MG63 (cell line): ENCODE measurements at regions not wholly inside any gene's neighbourhood (a gene's known extent, or its start where the extent isn't known, plus 50 kb on each side); places are given as distances from the start of the nearest gene placed in this dataset.
"Not testable (repeated sequence)": the region's sequence is repeated elsewhere in the genome, so short reads cannot be mapped to it uniquely, and the experiment has no call there.

Source experiments
- DNase-seq: peaks from one replicate; pipeline ENCODE4 v3.0.0-alpha.2; 2020
- H3K27me3 ChIP-seq: fragments of 250-450 bp; sonication (Bioruptor Pico); 2 replicates; pipeline ENCODE4 v1.5.1; 2020; ENCODE audit warnings: mild to moderate bottlenecking, moderate library complexity
- H3K36me3 ChIP-seq: fragments of 250-450 bp; sonication (Bioruptor Pico); 2 replicates; pipeline ENCODE4 v1.5.1; 2020; ENCODE audit warnings: mild to moderate bottlenecking, moderate library complexity
- H3K4me3 ChIP-seq: fragments of 250-450 bp; sonication (Bioruptor Pico); 2 replicates; pipeline ENCODE4 v1.5.1; 2020; ENCODE audit warnings: mild to moderate bottlenecking, moderate library complexity
- H3K9me3 ChIP-seq: fragments of 250-450 bp; sonication (Bioruptor Pico); 2 replicates; pipeline ENCODE4 v1.5.1; 2020; ENCODE audit warnings: mild to moderate bottlenecking, moderate library complexity

DNA sequence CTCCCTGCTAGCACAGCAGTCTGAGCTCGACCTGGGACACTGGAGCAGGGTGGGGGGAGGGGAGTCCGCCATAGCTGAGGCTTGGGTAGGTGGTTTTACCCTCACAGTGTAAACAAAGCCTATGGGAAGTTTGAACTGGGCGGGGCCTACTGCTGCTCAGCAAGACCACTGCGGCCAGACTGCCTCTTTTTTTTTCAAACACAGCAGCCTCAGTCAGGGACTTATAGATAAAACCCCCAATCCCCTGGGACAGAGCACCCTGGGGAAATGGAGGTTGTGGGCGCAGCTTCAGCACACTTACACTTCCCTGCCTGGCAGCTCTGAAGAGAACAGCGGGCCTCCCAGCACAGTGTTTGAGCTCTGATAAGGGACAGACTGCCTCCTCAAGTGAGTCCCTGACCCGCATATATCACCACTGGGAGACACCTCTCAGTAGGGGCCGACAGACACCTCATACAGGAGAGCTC is 151.1 kb upstream of the APC start:
- DNase-seq: no peak
- peaks cover 4% of the 10 kb centered on the region; the same call in 1 of the 2 replicates for H3K27me3 ChIP-seq
- no peaks in the 10 kb centered on the region; the same call in 1 of the 2 replicates for H3K9me3 ChIP-seq

DNA sequence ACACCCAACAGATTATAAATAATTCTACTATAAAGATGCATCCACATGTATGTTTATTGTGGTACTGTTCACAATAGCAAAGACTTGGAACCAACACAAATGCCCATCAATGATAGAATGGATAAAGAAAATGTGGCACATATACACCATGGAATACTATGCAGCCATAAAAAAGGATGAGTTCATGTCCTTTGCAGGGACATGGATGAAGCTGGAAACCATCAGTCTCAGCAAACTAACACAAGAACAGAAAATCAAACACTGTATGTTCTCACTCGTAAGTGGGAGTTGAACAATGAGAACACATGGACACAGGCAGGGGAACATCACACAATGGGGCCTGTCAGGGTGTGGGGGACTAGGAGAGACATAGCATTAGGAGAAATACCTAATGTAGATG is 146.8 kb upstream of the APC start:
- H3K36me3 ChIP-seq, H3K4me3 ChIP-seq, H3K9me3 ChIP-seq, DNase-seq: not testable (repeated sequence)
- peaks cover 19% of the 10 kb centered on the region for H3K27me3 ChIP-seq

More for the DNA sequence above, 151.1 kb upstream of the APC start:
- H3K36me3 ChIP-seq: no peaks in the 10 kb centered on the region
- H3K4me3 ChIP-seq: no peak overlapping the region

DNA sequence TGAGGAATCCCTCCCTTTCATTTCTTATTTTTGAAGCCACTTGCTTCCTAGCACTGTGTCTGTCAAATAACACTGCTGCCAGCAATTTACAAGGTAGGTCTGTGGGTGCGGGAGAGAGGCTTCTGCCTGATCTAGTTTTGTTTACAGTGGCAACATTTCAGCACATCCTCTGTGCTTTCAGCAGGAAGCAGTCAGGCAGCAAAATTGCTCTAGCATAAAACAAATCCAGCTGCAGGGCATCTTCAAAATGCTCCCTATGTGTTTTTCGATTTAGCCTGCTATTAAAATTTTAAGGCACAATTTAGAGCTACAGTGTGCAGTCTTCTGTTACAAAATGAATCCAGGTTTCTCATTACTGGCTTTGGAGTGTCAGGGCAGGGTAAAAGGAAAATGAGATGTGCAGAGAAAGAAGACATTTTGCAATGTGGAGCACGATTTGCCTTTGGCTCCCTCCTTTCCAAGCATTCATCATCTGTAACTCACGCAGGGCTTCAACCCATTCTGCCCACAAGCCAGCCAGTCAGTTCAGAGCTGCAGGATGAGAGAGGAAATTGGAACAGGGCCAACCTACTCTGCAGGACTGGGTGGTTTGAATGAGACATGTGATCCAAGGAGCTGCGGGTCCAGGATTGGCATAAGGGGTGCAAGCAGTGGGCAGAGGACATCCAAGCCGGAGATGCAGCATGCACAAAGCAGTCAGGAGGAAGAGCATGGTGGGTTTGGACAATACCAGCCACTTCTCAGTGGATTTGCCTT is 143.4 kb upstream of the APC start:
- H3K27me3 ChIP-seq: peaks cover 41% of the 10 kb centered on the region

DNA sequence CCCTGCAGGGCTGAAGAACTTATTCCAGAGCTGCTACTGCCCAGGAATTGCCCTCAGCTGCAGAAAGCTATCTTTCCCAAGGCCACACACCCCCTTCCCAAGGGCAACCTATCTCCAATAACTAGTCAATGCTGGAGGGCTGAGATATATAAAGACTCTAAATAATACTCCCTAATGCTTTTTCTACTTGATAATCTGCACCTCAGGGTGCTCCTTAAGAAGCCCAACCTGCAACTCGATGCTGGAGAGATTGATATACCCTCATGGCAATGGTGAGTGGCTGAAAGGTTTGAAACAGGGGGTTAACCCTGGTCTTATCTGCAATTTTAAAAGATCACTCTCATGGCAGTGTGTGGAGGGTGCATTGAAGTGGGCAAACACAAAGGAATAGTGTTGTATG is 142.7 kb upstream of the APC start:
- peaks cover 41% of the 10 kb centered on the region for H3K27me3 ChIP-seq
- no peak for DNase-seq

More for the DNA sequence above, 143.4 kb upstream of the APC start:
- no peaks in the 10 kb centered on the region for H3K36me3 ChIP-seq
- H3K9me3 ChIP-seq: no peaks in the 10 kb centered on the region
- no peak overlapping the region for H3K4me3 ChIP-seq
- peak; percentile 49 for DNase-seq

DNA sequence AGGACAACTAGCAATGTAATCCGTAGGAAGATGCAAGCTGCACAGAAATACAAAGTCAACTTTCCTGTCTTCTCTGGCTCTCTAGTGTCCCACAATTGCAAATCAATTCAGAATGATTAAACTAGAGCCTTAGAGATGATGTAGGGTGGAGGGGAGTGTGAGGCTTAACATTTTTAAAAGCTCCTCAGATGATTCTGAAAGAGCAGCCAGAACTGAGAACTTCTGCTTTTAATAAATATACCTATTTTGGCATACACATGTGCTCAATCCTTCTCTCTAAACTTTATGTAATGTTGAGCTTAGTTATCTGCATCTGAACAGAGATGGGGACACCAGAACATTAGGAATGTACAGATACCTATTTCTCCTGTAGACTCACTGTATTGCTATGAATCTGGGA is 139.9 kb upstream of the APC start:
- Histone ChIP-seq H3K9me3 (no peaks in the 10 kb centered on the region), H3K36me3 (no peaks in the 10 kb centered on the region), H3K4me3 (no peak overlapping the region), H3K27me3 (peaks cover 45% of the 10 kb centered on the region)
- DNase-seq: no peak

More for the DNA sequence above, 142.7 kb upstream of the APC start:
- H3K36me3 ChIP-seq: no peaks in the 10 kb centered on the region
- H3K9me3 ChIP-seq: no peaks in the 10 kb centered on the region
- no peak overlapping the region for H3K4me3 ChIP-seq

DNA sequence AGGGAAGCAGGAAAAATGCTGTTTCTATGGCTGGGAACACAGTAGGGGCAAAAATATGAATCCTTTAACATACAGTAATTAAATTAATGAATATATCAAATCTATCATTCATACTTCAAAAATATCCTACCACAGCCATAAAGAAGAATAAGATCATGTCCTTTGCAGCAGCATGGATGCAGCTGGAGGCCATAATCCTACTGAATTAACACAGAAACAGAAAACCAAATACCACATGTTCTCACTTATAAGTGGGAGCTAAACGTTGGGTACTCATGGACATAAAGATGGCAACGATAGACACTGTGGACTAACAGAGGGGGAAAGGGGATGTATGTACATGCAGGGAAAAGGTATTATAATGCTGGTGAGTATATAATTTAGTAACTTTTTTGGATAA is 137.2 kb upstream of the APC start:
- H3K27me3 ChIP-seq: peaks cover 36% of the 10 kb centered on the region
- not testable (repeated sequence) for DNase-seq

DNA sequence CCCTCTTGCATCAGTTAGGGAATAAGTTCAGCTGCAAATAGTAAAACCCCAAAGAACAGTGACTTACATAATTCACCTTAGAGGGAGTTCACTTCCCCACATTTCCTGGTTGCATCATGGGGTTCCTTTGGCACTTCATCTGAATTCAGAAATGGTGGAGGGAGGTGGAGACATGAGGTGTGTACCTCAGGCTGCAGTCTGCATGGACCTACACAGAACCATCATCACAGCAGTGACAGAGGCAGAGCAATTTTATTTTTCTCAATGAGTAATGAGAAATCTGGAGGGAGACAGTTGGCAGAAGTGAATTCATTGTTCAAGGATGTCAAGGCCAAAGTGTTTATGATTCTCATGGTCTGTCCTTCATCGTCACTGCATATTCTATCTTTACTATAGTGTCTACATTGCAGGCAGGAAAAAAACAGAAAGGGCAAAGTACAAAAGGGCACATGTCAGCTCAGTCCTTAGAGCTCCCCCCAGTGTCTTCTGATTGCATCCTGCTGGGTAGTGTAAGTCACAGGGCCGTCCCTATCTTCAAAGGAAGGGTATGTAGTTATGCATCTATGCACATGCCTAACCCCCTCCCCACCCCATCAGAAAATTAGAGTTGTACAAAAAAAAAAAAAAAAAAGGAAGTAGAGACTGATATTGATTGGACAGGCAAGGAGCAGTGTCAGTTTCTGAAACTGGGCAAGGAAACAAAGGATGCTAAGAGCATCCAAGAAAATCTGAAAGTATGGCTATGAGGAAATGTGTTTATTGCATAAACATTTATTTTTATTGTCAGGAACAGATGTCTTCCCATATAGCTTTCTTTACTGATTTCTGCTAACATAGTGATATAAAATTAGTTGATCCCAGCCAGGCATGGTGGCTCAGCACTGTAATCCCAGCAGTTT is 132.7 kb upstream of the APC start:
- H3K27me3 ChIP-seq: peaks cover 18% of the 10 kb centered on the region
- no peak for DNase-seq
- H3K36me3 ChIP-seq: no peaks in the 10 kb centered on the region
- no peaks in the 10 kb centered on the region for H3K9me3 ChIP-seq
- no peak overlapping the region for H3K4me3 ChIP-seq

More for the DNA sequence above, 137.2 kb upstream of the APC start:
- H3K4me3 ChIP-seq, H3K36me3 ChIP-seq, H3K9me3 ChIP-seq: not testable (repeated sequence)

DNA sequence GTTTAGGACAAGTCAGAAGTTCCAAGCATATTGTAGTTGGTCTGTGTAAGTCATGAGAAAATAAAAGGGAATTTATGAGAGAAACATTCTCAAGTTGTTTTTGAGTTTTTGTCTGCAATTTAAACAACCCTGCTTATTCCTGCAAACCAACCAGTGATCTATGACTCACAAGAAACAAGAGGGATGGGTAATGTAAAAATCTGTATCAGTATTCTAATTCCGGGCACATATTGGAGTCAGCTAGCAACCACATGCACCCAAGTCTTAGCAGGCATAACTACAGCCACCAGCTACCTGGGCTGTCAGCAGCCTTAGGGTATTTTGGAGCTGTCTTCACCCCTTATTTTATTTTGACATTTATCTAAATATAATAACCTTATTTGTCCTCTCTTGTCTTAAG is 128.7 kb upstream of the APC start:
- Histone ChIP-seq H3K36me3 (no peaks in the 10 kb centered on the region), H3K4me3 (no peak overlapping the region), H3K9me3 (no peaks in the 10 kb centered on the region), H3K27me3 (peaks cover 30% of the 10 kb centered on the region)
- no peak for DNase-seq

DNA sequence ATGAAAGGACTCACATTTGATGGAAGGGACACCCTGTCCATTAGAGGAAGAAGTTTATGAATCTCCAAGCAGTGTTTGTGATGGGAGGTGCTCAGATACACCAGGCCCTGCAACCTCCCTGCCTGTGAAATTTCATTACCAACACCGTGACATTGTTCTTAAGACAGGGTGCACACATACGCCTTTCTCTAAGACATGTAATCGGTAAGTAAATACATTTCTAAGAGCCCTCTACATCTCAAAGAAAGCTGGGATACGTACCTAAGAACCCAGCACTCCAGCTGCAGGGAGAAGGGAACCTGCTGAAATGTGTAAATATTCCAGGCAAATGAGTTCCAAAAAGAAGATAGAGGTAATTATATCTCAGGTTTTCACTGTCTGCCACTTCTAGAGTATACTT is 125.0 kb upstream of the APC start:
- no peaks in the 10 kb centered on the region for H3K9me3 ChIP-seq
- no peak overlapping the region for H3K4me3 ChIP-seq
- no peaks in the 10 kb centered on the region for H3K36me3 ChIP-seq
- DNase-seq: no peak
- H3K27me3 ChIP-seq: peaks cover 24% of the 10 kb centered on the region

DNA sequence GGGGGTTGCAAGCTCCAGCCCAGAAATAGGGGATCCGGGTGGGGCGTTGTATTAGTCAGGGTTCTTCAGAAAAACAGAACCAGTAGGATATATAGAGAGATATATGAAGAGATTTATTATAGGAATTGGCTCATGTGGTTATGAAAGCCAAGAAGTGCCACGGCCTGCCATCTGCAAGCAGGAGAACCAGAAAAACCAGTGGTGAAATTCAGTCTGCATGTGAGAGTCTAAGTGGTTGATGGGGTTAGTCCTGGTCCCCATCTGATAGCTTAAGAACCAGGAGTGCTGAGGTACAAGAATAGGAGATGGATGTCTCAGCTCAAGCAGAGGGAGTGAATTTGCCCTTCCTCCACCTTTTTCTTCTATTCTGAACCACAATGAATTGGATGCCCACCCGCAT is 123.4 kb upstream of the APC start:
- DNase-seq: no peak
- no peaks in the 10 kb centered on the region for H3K9me3 ChIP-seq
- no peaks in the 10 kb centered on the region for H3K36me3 ChIP-seq
- no peak overlapping the region for H3K4me3 ChIP-seq
- peaks cover 19% of the 10 kb centered on the region for H3K27me3 ChIP-seq

DNA sequence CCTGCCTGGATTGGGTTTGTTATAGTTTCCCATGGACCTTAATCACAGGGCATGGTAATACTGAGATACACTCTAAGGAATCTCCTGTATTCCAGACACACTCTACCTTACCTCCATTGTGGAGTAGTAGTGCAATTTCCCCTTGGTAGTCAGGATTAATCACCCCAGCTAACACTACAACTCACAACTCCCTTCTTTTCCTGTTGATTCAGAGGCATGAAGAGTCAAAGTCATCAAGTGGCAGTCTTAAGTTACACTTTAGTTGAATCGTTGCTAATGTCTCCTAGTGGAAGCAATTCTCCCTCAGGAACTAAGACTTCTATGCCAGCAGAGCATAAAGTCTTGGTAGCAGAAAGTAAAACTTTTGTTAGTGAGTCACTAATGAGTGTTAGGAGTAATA is 122.7 kb upstream of the APC start:
- H3K9me3 ChIP-seq: no peaks in the 10 kb centered on the region
- no peak for DNase-seq
- H3K27me3 ChIP-seq: peaks cover 19% of the 10 kb centered on the region
- H3K36me3 ChIP-seq: no peaks in the 10 kb centered on the region
- H3K4me3 ChIP-seq: no peak overlapping the region

DNA sequence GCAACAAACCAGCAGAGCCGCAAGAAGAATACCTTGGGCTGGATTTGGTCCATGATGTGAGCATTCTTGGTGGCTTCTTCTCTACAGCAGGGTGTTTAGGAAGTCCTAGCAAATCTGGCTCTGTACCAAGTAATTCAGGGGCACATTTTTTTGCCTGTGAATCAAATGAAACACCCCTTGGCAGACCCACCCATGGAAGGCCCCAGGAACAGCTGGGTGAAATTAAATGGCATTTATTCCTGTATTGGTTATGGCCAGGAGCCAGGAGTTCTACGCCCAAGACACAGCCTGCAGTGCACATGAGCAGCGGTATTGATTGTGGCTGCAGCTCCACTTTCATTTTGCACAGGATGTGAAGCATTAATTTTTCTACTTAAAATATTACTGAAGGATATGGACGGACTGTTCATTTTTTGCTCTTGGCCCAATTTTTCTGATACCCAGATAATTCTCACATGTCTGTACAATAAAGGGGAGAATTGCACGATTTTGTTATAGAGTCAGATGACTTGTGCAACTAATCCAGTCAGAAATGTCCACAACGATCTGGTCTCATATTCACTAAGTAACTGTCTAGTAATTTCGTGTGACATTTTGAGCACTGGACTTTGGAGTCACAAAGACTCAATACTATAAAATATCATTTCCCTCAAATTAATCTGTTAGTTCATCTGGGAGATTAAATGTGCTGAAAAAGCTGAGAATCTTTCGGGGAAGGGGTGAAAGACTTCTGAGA is 120.7 kb upstream of the APC start:
- peaks cover 7% of the 10 kb centered on the region; the same call in 1 of the 2 replicates for H3K27me3 ChIP-seq
- H3K36me3 ChIP-seq: no peaks in the 10 kb centered on the region
- no peak for DNase-seq
- H3K4me3 ChIP-seq: no peak overlapping the region
- no peaks in the 10 kb centered on the region for H3K9me3 ChIP-seq

DNA sequence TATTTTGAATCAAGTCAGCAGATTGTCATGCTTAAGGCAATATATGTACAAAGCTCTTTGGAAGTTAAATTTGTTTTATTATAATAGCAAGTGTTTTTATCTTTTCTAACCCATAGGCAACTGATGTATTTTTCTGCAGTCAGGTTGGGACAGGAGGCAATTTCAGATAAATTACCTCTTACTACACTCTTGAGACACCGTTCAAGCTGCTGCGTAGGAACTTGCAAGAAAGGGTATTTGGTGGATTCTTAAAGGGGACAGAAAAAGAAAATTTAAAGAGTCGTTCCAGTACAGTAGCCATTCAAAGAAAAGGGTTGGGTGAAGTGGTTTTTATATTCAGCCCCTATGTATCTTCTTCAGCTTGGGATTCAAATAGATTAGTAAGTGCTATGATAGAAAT is 112.4 kb upstream of the APC start:
- peaks cover 43% of the 10 kb centered on the region for H3K27me3 ChIP-seq
- H3K9me3 ChIP-seq: no peaks in the 10 kb centered on the region
- H3K4me3 ChIP-seq: no peak overlapping the region
- H3K36me3 ChIP-seq: no peaks in the 10 kb centered on the region
- DNase-seq: no peak

DNA sequence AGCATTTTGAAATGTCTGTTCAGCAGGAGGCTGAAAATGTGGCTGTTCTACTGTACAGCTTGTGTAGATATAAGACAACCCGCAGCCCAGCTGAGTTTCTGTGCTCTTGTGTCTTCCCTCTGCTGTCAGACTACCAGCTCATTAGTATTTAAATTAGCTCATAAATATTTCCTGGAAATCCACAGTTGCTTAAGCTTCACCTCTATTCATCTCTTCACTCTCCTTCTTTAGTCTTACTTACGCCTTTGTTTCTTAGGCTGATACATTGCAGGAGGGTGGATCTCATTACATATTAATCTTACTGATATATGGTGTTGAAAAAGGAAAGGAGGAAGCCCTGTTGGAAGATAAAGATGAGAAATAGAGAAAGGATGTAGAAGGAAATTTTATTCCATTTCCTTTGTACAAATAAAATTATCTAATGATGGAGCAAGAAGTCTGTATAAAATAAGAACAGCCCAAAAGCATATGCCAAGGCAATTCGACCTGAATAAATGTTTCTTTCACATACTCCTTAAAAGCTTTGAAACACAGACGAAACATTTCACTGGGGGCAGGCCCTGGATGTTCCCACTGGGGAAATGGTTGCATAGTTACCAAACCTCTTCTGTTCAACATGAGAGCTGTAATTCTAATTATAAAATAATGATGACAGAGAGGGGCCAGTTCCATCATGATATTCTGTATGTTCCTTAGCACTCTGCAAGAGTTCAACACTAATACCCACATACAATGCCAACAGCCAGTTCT is 111.8 kb upstream of the APC start:
- no peaks in the 10 kb centered on the region for H3K9me3 ChIP-seq
- peaks cover 46% of the 10 kb centered on the region for H3K27me3 ChIP-seq
- no peak overlapping the region for H3K4me3 ChIP-seq
- H3K36me3 ChIP-seq: no peaks in the 10 kb centered on the region
- no peak for DNase-seq

DNA sequence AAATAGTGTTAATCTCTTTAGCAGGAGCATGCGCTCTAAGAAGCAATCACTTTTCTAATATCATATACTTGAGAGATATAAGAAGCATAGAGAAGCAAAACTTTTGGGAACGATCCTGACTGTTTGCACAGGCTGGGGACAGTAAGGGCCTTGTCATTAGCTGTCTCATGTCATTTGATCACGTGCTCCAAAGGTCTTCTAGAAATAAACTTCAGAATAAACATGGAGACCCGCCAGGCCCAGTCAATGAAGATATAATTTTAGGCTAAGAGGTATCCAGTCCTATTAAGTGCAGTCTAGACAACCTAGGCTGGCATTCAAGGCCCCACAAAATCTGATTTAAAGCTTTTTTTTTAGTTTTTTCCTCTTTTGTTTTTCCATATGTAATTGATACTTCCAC is 111.0 kb upstream of the APC start:
- no peak for DNase-seq
- Histone ChIP-seq H3K27me3 (peaks cover 47% of the 10 kb centered on the region), H3K9me3 (peaks cover 3% of the 10 kb centered on the region), H3K4me3 (no peak overlapping the region), H3K36me3 (no peaks in the 10 kb centered on the region)

DNA sequence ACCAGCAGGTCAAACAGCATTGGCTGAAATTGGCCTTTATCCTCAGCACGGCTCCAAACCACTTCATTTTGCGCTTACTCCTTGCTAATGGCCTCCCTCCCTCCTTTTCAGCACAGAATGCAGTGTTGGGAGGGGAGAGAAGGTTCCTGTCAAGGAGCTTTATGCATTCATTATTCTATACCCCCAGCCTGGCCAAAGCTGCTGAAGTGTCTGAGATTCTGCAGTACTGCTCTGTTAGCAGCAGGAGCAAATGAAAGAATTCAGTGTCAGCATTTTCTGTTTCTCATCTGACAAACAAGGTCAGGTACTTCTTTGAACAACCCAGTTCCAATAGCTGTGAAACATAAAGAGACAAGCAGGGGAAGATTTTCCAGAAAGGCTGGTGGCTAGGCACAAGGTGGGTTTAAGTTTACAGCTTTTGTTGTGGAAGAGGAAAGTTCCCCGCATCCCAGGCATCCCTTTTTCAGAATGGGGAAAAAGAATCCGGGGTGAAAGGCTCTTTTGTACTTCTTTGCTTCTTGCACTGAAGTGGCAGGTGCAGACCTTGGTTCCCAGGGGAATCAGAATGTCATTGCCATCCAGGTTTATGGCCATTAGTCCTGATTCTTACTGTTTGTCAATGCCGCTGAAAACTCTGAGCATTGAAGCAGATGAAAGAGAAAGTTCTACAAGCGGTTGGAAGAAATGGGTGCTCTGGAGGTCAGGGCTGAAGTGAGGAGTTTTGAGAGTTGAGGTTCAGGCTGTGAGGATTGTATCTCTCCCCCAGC is 109.3 kb upstream of the APC start:
- no peak for DNase-seq
- Histone ChIP-seq H3K9me3 (peaks cover 11% of the 10 kb centered on the region), H3K27me3 (peaks cover 45% of the 10 kb centered on the region), H3K4me3 (no peak overlapping the region), H3K36me3 (no peaks in the 10 kb centered on the region)
